HG03571 (cell line): ENCODE measurements at regions not wholly inside any gene's neighbourhood (a gene's known extent, or its start where the extent isn't known, plus 50 kb on each side); places are given as distances from the start of the nearest gene placed in this dataset.

ENCODE experiments used
- ATAC-seq: cut with Tn5 transposase; IDR thresholded peaks from one replicate; pipeline ENCODE4 v1.9.1; 2021; ENCODE audit not compliant: unreplicated experiment

- ATAC-seq, result no peak
Observed at GRCh38 chr13:64417581-64417980, 2812.6 kb downstream of the PCDH9 start.

GRCh38 chr13:64414381-64414780 is 2815.8 kb downstream of the PCDH9 start:
- ATAC-seq, result no peak

GRCh38 chr13:64413529-64413928 is 2816.6 kb downstream of the PCDH9 start:
- ATAC-seq, result no peak

GRCh38 chr13:64410276-64411053 is 2819.7 kb downstream of the PCDH9 start:
- ATAC-seq, result no peak

- no peak for ATAC-seq
Observed at GRCh38 chr13:64397701-64398100, 2832.4 kb downstream of the PCDH9 start.

- no peak for ATAC-seq
Observed at GRCh38 chr13:64377606-64378005, 2852.5 kb downstream of the PCDH9 start.

- no peak for ATAC-seq
Observed at GRCh38 chr13:64371461-64371860, 2858.7 kb downstream of the PCDH9 start.

GRCh38 chr13:64371045-64371444 is 2859.1 kb downstream of the PCDH9 start:
- ATAC-seq, result no peak

- no peak for ATAC-seq
Observed at GRCh38 chr13:64369121-64369520, 2861.0 kb downstream of the PCDH9 start.

- no peak for ATAC-seq
Observed at GRCh38 chr13:64362564-64362963, 2867.6 kb downstream of the PCDH9 start.

- ATAC-seq, result no peak
Observed at GRCh38 chr13:64347664-64348063, 2882.5 kb downstream of the PCDH9 start.

GRCh38 chr13:64339373-64340063 is 2890.6 kb downstream of the PCDH9 start:
- no peak for ATAC-seq

- no peak for ATAC-seq
Observed at GRCh38 chr13:64338671-64339070, 2891.5 kb downstream of the PCDH9 start.

GRCh38 chr13:64333888-64334287 is 2896.2 kb downstream of the PCDH9 start:
- no peak for ATAC-seq

- ATAC-seq, result no peak
Observed at GRCh38 chr13:64332048-64332447, 2898.1 kb downstream of the PCDH9 start.

GRCh38 chr13:64327505-64328194 is 2902.5 kb downstream of the PCDH9 start:
- ATAC-seq, result no peak

- no peak for ATAC-seq
Observed at GRCh38 chr13:64314331-64314730, 2898.7 kb upstream of the PCDH20 start.

GRCh38 chr13:64311948-64312347 is 2896.3 kb upstream of the PCDH20 start:
- ATAC-seq, result no peak

GRCh38 chr13:64311112-64311511 is 2895.5 kb upstream of the PCDH20 start:
- no peak for ATAC-seq

GRCh38 chr13:64305246-64305645 is 2889.6 kb upstream of the PCDH20 start:
- no peak for ATAC-seq

GRCh38 chr13:64300239-64300638 is 2884.6 kb upstream of the PCDH20 start:
- no peak for ATAC-seq

- no peak for ATAC-seq
Observed at GRCh38 chr13:64293923-64294322, 2878.3 kb upstream of the PCDH20 start.
